H9 (cell line): ENCODE measurements at regions not wholly inside any gene's neighbourhood (a gene's known extent, or its start where the extent isn't known, plus 50 kb on each side); places are given as distances from the start of the nearest gene placed in this dataset.

Experiments
- DNase-seq: peaks from one replicate; pipeline ENCODE4 v3.0.0-alpha.2; 2017
- H2AFZ ChIP-seq: one replicate; pipeline ENCODE4 v1.6.1; 2013; ENCODE audit warnings: mild to moderate bottlenecking, low read length, control low read depth, moderate library complexity
- H2AK5ac ChIP-seq: 2 replicates; pipeline ENCODE4 v1.6.1; 2013; ENCODE audit warnings: low read length, control low read depth, mixed read lengths; ENCODE audit not compliant: insufficient read length
- H2BK120ac ChIP-seq: one replicate; pipeline ENCODE4 v1.6.1; 2013; ENCODE audit warnings: low read depth, mild to moderate bottlenecking, low read length, control low read depth, inconsistent platforms; ENCODE audit not compliant: poor library complexity, severe bottlenecking
- H2BK12ac ChIP-seq: 2 replicates; pipeline ENCODE4 v1.6.1; 2013; ENCODE audit warnings: low read length, control low read depth, mixed read lengths, low read depth; ENCODE audit not compliant: insufficient read length
- H2BK15ac ChIP-seq: 2 replicates; pipeline ENCODE4 v1.6.1; 2013; ENCODE audit warnings: low read depth, low read length, control low read depth
- H2BK20ac ChIP-seq: one replicate; pipeline ENCODE4 v1.6.1; 2013; ENCODE audit warnings: low read depth, mild to moderate bottlenecking, low read length, control low read depth, inconsistent platforms; ENCODE audit not compliant: poor library complexity, severe bottlenecking
- H2BK5ac ChIP-seq: 2 replicates; pipeline ENCODE4 v1.6.1; 2013; ENCODE audit warnings: low read length, control low read depth, mixed read lengths; ENCODE audit not compliant: insufficient read length
- H3K14ac ChIP-seq: 2 replicates; pipeline ENCODE4 v1.6.1; 2013; ENCODE audit warnings: low read length, control low read depth; ENCODE audit not compliant: insufficient read depth
- H3K18ac ChIP-seq: 2 replicates; pipeline ENCODE4 v1.6.1; 2013; ENCODE audit warnings: low read depth, mild to moderate bottlenecking, mixed read lengths, low read length, control low read depth; ENCODE audit not compliant: insufficient read length
- H3K23ac ChIP-seq: 2 replicates; pipeline ENCODE4 v1.6.1; 2013; ENCODE audit warnings: low read length, control low read depth, mixed read lengths, low read depth; ENCODE audit not compliant: insufficient read length
- H3K23me2 ChIP-seq: 2 replicates; pipeline ENCODE4 v1.6.1; 2013; ENCODE audit warnings: low read depth, mild to moderate bottlenecking, mixed read lengths, low read length, control low read depth; ENCODE audit not compliant: insufficient read length, poor library complexity, severe bottlenecking
- H3K27ac ChIP-seq: 2 replicates; pipeline ENCODE4 v1.5.1; 2013; ENCODE audit warnings: low read length, control low read depth, mixed read lengths, low read depth; ENCODE audit not compliant: insufficient read length
- H3K27me3 ChIP-seq: 2 replicates; pipeline ENCODE4 v1.6.1; 2013; ENCODE audit warnings: low read length, control low read depth, inconsistent platforms; ENCODE audit not compliant: insufficient read depth
- H3K4ac ChIP-seq: 2 replicates; pipeline ENCODE4 v1.6.1; 2013; ENCODE audit warnings: low read depth, mild to moderate bottlenecking, control low read depth, inconsistent platforms, low read length, moderate library complexity
- H3K4me1 ChIP-seq: 2 replicates; pipeline ENCODE4 v1.6.1; 2013; ENCODE audit warnings: low read length, control low read depth, inconsistent platforms; ENCODE audit not compliant: insufficient read depth
- H3K4me2 ChIP-seq: 2 replicates; pipeline ENCODE4 v1.6.1; 2013; ENCODE audit warnings: low read length, control low read depth, mixed read lengths; ENCODE audit not compliant: insufficient read length, insufficient read depth
- H3K56ac ChIP-seq: 2 replicates; pipeline ENCODE4 v1.6.1; 2013; ENCODE audit warnings: low read depth, mild to moderate bottlenecking, mixed read lengths, low read length, control low read depth; ENCODE audit not compliant: insufficient read length
- H3K79me1 ChIP-seq: 2 replicates; pipeline ENCODE4 v1.6.1; 2013; ENCODE audit warnings: low read depth, mild to moderate bottlenecking, moderate library complexity, low read length, control low read depth, inconsistent platforms; ENCODE audit not compliant: insufficient read depth, poor library complexity, severe bottlenecking
- H3K79me2 ChIP-seq: 2 replicates; pipeline ENCODE4 v1.6.1; 2013; ENCODE audit warnings: low read length, control low read depth, inconsistent platforms; ENCODE audit not compliant: insufficient read depth
- H3K9ac ChIP-seq: 2 replicates; pipeline ENCODE4 v1.6.1; 2013; ENCODE audit warnings: low read length, control low read depth, mixed read lengths; ENCODE audit not compliant: insufficient read length; ENCODE audit errors: extremely low read depth
- H3K9me3 ChIP-seq: one replicate; pipeline ENCODE4 v1.6.1; 2013; ENCODE audit warnings: low read depth, low read length, inconsistent platforms; ENCODE audit not compliant: control insufficient read depth
- H3T11ph ChIP-seq: one replicate; pipeline ENCODE4 v1.6.1; 2013; ENCODE audit warnings: mild to moderate bottlenecking, low read length, control low read depth, inconsistent platforms
- H4K20me1 ChIP-seq: one replicate; pipeline ENCODE4 v1.6.1; 2013; ENCODE audit not compliant: control insufficient read depth, insufficient read length, insufficient read depth
- H4K5ac ChIP-seq: 2 replicates; pipeline ENCODE4 v1.6.1; 2013; ENCODE audit warnings: low read depth, mild to moderate bottlenecking, mixed read lengths, low read length, control low read depth; ENCODE audit not compliant: insufficient read length
- H4K8ac ChIP-seq: replicated peaks from 2 replicates; pipeline ENCODE4 v1.6.1; 2013; ENCODE audit warnings: low read length, control low read depth, mixed read lengths, low read depth; ENCODE audit not compliant: insufficient read length
- H4K91ac ChIP-seq: 2 replicates; pipeline ENCODE4 v1.6.1; 2013; ENCODE audit warnings: low read depth, mild to moderate bottlenecking, moderate library complexity, mixed read lengths, low read length, control low read depth; ENCODE audit not compliant: insufficient read length
- H3K27ac Mint-ChIP-seq, 3 experiments: 2 replicates in 2 of 3; 3 replicates in 1 of 3; pipeline ENCODE4 v1.8.0; 2020 to 2021; ENCODE audit warnings: mixed read lengths in 3 of 3, mild to moderate bottlenecking in 1 of 3, moderate library complexity in 1 of 3
- H3K27me3 Mint-ChIP-seq: 2 replicates; pipeline ENCODE4 v1.8.0; 2021; ENCODE audit warnings: low read depth, mild to moderate bottlenecking, moderate library complexity, mixed read lengths
- H3K36me3 Mint-ChIP-seq, 3 experiments: 2 replicates in 2 of 3; 3 replicates in 1 of 3; pipeline ENCODE4 v1.8.0; 2020 to 2021; ENCODE audit warnings: low read depth in 3 of 3, mixed read lengths in 3 of 3; ENCODE audit not compliant: insufficient read depth in 1 of 3
- H3K4me1 Mint-ChIP-seq, 2 experiments: 2 replicates each; pipeline ENCODE4 v1.8.0; 2020; ENCODE audit warnings: mixed read lengths in 2 of 2
- H3K4me3 Mint-ChIP-seq, 2 experiments: 2 replicates in 1 of 2; 3 replicates in 1 of 2; pipeline ENCODE4 v1.8.0; 2020 to 2021; ENCODE audit warnings: mild to moderate bottlenecking in 2 of 2, mixed read lengths in 2 of 2, moderate library complexity in 1 of 2
- H3K9me3 Mint-ChIP-seq, 2 experiments: 2 replicates in 1 of 2; 3 replicates in 1 of 2; pipeline ENCODE4 v1.8.0; 2020; ENCODE audit warnings: mild to moderate bottlenecking in 2 of 2, mixed read lengths in 2 of 2, moderate library complexity in 1 of 2
- CTCF ChIP-seq: fragments of 200-600 bp; sonication (generic); conservative IDR thresholded peaks from 3 replicates; pipeline ENCODE4 v1.8.0; 2021; ENCODE audit warnings: antibody characterized with exemption, mild to moderate bottlenecking
- WGBS: extraction: QIAGEN DNeasy Blood & Tissue Kit; methylation state at CpG from one replicate; pipeline ENCODE4 v1.1.7; 2013; ENCODE audit warnings: missing lambda C conversion rate, low lambda C conversion rate, mixed read lengths; ENCODE audit not compliant: insufficient read length; ENCODE audit errors: extremely low coverage; 5-methylcytosine and 5-hydroxymethylcytosine counted together

DNA sequence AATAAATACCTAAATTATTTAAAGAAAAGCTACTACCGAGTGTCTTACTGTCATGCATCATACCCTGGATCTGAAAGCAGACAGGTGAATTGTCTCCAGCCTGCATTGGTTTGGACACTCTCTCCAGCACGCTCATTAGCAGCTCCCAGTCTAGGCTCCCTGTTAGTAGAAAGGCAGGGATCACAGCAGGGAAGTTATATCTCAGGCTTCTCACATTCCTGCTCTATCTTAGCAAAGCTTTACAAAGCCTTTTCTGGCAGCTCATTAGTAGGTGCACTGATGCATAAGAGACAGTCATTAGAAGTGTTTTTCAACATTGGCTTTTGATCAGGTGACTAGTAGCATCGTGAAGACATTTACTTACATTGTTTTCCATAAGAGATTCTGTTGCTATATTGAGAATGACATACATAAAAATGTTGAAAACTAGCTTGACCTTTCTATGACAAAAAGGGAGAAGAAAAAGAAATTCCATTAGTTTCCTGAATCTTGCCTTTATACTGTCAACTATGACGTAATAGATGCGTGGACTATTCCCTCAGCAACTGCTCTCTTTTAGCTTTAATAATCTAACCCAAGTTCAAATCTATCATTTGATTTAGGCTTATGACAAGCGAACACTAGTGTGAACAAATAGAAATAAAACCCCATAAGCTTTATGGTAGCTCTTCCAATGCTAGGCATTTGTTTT lies 408.7 kb upstream of the KCNH7 start:
- no peak overlapping the region for H2BK120ac ChIP-seq
- H3K27ac ChIP-seq = no peak overlapping the region
- no peak overlapping the region for H4K5ac ChIP-seq
- H2BK5ac ChIP-seq = no peak overlapping the region
- no peak overlapping the region for H3K9ac ChIP-seq
- Mint-ChIP-seq H3K4me1 (peaks cover 10 to 13% of the 10 kb centered on the region in 2 experiments; a peak in 3 of 4 replicates), H3K4me3 (no peak overlapping the region), H3K9me3 (peaks cover 0 to 2% of the 10 kb centered on the region in 2 experiments; a peak in 2 of 5 replicates), H3K36me3 (peaks cover 0 to 4% (median 0%) of the 10 kb centered on the region in 3 experiments; a peak in 1 of 7 replicates), H3K27me3 (no peaks in the 10 kb centered on the region), H3K27ac (no peak overlapping the region)
- H3K18ac ChIP-seq = no peak overlapping the region
- H2BK15ac ChIP-seq = no peak overlapping the region
- H3K79me2 ChIP-seq = no peaks in the 10 kb centered on the region
- H2AFZ ChIP-seq = no peak overlapping the region
- no peaks in the 10 kb centered on the region for H3K4me1 ChIP-seq
- H4K91ac ChIP-seq = no peak overlapping the region
- no peak overlapping the region for H3K14ac ChIP-seq
- no peak for DNase-seq
- WGBS = no CpG with 5 or more reads among the region's 6 CpGs
- H2AK5ac ChIP-seq = no peak overlapping the region
- no peak overlapping the region for H3K23ac ChIP-seq
- no peaks in the 10 kb centered on the region for H3K27me3 ChIP-seq
- no peaks in the 10 kb centered on the region for H3K9me3 ChIP-seq
- H3K4me2 ChIP-seq = no peak overlapping the region
- H2BK12ac ChIP-seq = no peak overlapping the region
- H3K4ac ChIP-seq = no peak overlapping the region
- no peak overlapping the region for H2BK20ac ChIP-seq
- no peak overlapping the region for H3T11ph ChIP-seq
- H3K79me1 ChIP-seq = no peaks in the 10 kb centered on the region
- no peaks in the 10 kb centered on the region for H3K23me2 ChIP-seq
- no peak overlapping the region for H3K56ac ChIP-seq
- H4K8ac ChIP-seq = no peak overlapping the region
- no peak for TF ChIP-seq CTCF
- no peaks in the 10 kb centered on the region for H4K20me1 ChIP-seq
